NT2/D1 (cell line): ENCODE measurements at regions not wholly inside any gene's neighbourhood (a gene's known extent, or its start where the extent isn't known, plus 50 kb on each side); places are given as distances from the start of the nearest gene placed in this dataset.

Experiments
- SUZ12 ChIP-seq: IDR thresholded peaks from 2 replicates; pipeline ENCODE4 v1.6.1; 2011; ENCODE audit not compliant: insufficient read length, insufficient read depth; ENCODE audit errors: extremely low read depth
- YY1 ChIP-seq: IDR thresholded peaks from 2 replicates; pipeline ENCODE4 v1.6.1; 2011; ENCODE audit not compliant: insufficient read length, insufficient read depth
- ZNF274 ChIP-seq: IDR thresholded peaks from 2 replicates; pipeline ENCODE4 v1.6.1; 2011; ENCODE audit warnings: mild to moderate bottlenecking, low read depth, low read length

- TF ChIP-seq YY1 (no peak), SUZ12 (no peak), ZNF274 (no peak)
Measured at GRCh38 chr1:194487172-194487571, 1300.8 kb upstream of the B3GALT2 start.
